ENCODE measurements at regions not wholly inside any gene's neighbourhood (a gene's known extent, or its start where the extent isn't known, plus 50 kb on each side); places are given as distances from the start of the nearest gene placed in this dataset.
"Not testable (repeated sequence)": the region's sequence is repeated elsewhere in the genome, so short reads cannot be mapped to it uniquely, and the experiment has no call there.

- DNase-seq: not testable (repeated sequence)
These were observed 421.5 kb downstream of the EDEM1 start for GRCh38 chr3:5608971-5609370.

- DNase-seq: no peak
These were observed 426.1 kb downstream of the EDEM1 start for GRCh38 chr3:5613599-5613998.

GRCh38 chr3:5616873-5617272 is 429.4 kb downstream of the EDEM1 start:
- DNase-seq: no peak

GRCh38 chr3:5618170-5618569 is 430.7 kb downstream of the EDEM1 start:
- DNase-seq: no peak

- DNase-seq: no peak
These were observed 442.9 kb downstream of the EDEM1 start for GRCh38 chr3:5630406-5630805.

GRCh38 chr3:5633960-5634359 is 446.5 kb downstream of the EDEM1 start:
- no peak for DNase-seq

GRCh38 chr3:5634411-5634810 is 446.9 kb downstream of the EDEM1 start:
- no peak for DNase-seq

GRCh38 chr3:5635746-5636145 is 448.2 kb downstream of the EDEM1 start:
- DNase-seq: no peak

GRCh38 chr3:5638550-5638949 is 451.0 kb downstream of the EDEM1 start:
- no peak for DNase-seq

GRCh38 chr3:5644773-5645670 is 457.5 kb downstream of the EDEM1 start:
- DNase-seq: no peak

GRCh38 chr3:5645692-5646410 is 458.3 kb downstream of the EDEM1 start:
- DNase-seq: no peak

GRCh38 chr3:5650303-5650702 is 462.8 kb downstream of the EDEM1 start:
- DNase-seq: no peak

GRCh38 chr3:5651351-5651750 is 463.8 kb downstream of the EDEM1 start:
- DNase-seq: no peak

GRCh38 chr3:5653426-5654143 is 466.1 kb downstream of the EDEM1 start:
- DNase-seq: no peak

GRCh38 chr3:5657106-5657505 is 469.6 kb downstream of the EDEM1 start:
- no peak for DNase-seq

GRCh38 chr3:5663601-5664000 is 476.1 kb downstream of the EDEM1 start:
- DNase-seq: no peak

GRCh38 chr3:5666455-5666854 is 478.9 kb downstream of the EDEM1 start:
- no peak for DNase-seq

- DNase-seq: no peak
These were observed 486.0 kb downstream of the EDEM1 start for GRCh38 chr3:5673521-5673920.

- no peak for DNase-seq
These were observed 487.8 kb downstream of the EDEM1 start for GRCh38 chr3:5675319-5675718.

- DNase-seq: no peak
These were observed 490.0 kb downstream of the EDEM1 start for GRCh38 chr3:5677555-5677954.

- no peak for DNase-seq
These were observed 490.7 kb downstream of the EDEM1 start for GRCh38 chr3:5678248-5678647.

GRCh38 chr3:5678844-5679243 is 491.3 kb downstream of the EDEM1 start:
- no peak for DNase-seq

Data from anterior cingulate cortex (tissue), 58 donors.